ENCODE measurements at regions not wholly inside any gene's neighbourhood (a gene's known extent, or its start where the extent isn't known, plus 50 kb on each side); places are given as distances from the start of the nearest gene placed in this dataset.
"Not testable (repeated sequence)": the region's sequence is repeated elsewhere in the genome, so short reads cannot be mapped to it uniquely, and the experiment has no call there.

DNA sequence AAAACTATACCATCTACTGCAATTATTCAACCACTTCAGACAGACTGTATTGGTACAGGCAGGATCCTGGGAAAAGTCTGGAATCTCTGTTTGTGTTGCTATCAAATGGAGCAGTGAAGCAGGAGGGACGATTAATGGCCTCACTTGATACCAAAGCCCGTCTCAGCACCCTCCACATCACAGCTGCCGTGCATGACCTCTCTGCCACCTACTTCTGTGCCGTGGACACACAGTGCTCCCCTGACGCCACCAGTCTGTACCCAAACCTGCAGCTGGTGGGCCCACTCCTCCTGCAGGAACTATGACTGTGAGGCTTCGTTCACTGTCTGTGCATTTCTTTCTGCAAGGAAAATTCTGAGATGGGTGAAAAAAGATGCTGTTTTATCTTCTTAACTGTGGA lies 284.7 kb downstream of the DAD1 start:
- DNase-seq (ENCODE audit: low read depth, low spot score), result no peak

DNA sequence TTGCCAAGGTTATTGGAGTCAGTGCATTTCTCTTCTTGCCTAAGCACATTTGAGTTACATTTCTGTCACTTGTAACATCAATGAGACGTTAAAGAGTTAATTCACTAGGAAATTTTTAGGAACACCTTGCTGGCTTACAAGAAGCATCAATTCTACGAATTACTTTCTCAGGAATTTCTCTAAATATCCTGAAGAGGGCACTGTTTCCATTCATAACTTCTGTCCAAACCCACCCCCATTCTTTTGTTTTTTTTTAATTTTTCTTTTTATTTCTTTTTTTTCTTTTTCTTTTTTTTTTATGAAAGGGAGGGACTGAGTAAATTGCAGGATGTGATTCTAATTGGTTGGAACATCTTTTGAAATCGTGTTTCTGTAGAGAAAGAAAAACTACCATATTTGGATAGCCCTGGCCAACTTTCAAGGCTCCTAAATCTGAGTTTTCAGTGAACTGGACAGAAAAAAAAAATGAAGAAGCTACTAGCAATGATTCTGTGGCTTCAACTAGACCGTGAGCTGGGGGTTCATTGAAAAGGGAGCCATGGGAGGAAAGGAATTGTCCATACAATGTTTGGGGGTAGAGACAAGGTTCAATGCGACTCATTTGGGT lies 285.3 kb downstream of the DAD1 start:
- peak; percentile 19 for DNase-seq (ENCODE audit: low read depth, low spot score)

DNA sequence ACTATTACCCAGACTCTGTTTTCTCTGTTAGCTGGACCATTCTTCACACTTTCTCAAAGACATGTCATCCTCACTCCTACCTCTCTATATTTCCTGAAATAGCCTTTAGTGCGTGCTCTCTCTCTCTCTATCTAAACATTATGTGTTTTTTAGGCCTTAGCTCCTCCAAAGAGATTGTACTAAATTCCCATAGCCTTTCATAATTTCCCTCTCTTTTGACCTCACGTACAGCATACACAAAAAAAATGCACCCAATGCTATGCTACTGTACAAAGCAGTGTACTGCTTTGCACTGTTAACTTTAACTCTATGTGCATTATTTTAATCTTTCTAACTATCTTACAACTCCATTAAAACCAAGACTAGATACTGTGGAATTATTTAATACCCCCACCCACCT lies 288.4 kb downstream of the DAD1 start:
- DNase-seq (ENCODE audit: low read depth, low spot score), result no peak

DNA sequence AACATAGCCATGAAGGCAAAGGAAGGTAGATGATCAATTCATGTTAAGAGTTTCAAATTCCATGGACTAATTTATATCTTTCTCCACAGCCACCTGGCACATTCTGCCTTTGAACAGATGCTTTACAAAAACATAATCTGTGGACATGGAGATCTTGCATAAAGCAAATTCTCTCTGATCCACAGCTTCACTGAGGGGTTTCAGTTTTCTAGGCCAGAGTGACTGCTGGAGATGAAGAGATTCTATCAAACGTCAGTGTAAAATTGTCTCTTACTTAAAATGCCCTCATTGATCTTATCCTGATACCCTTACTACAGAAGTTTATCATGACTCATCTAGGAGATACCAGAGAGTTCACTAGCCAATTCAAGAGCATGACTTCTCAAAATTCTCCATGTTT lies 291.6 kb downstream of the DAD1 start:
- DNase-seq (ENCODE audit: low read depth, low spot score), result no peak

DNA sequence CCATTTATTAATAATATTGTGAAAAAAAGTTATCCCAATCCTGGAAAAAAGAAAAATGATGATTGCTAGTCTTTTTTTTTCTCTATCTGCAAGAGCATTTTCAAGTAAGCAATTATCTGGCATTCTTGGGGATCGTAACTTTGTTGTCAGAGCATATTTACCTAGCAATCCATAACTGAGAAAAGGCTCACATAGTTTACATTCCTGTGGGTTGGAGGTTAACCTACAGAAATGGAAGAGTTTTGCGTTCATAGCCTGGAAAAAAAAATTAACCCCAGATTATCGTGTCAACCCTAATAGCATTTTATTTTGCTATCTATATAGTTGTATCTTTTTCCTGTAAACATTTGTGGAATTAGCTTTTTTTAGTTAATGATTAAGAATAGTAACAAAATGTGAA lies 292.3 kb downstream of the DAD1 start:
- peak; percentile 53 for DNase-seq (ENCODE audit: low read depth, low spot score)

DNA sequence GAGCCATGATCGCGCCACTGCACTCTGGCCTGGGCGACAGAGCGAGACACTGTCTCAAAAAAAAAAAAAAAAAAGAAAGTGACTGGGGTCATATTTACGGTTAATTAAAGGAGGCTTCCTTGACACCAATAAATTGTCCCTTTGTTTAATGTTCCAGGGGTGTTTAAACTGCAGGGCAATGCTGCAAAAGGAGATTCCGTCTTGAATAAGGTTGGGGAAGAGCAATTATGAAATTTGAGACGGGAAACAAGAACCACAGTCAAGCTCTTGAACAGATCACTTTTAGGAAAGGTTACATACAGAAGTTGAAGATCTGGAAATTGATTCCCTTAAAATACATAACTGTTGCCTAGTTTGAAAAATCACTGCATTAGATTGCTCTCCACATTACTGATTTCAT lies 292.9 kb downstream of the DAD1 start:
- no peak for DNase-seq (ENCODE audit: low read depth, low spot score)

DNA sequence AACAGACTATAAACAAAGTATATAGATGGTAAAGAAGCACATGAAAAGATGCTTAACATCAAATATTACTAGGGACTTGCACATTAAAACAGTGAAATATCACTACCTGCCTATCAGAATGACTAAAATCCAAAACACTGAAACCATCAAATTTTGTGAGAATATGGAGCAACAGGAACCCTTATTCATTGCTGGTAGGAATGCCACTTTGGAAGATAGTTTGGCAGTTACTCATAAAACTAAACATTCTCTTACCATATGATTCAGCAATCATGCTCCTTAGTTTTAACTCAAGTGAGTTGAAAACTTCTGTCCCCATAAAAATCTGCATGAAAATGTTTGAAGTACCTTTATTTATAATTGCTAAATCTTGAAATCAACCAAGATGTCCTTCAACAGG lies 297.6 kb downstream of the DAD1 start:
- no peak for DNase-seq (ENCODE audit: low read depth, low spot score)

DNA sequence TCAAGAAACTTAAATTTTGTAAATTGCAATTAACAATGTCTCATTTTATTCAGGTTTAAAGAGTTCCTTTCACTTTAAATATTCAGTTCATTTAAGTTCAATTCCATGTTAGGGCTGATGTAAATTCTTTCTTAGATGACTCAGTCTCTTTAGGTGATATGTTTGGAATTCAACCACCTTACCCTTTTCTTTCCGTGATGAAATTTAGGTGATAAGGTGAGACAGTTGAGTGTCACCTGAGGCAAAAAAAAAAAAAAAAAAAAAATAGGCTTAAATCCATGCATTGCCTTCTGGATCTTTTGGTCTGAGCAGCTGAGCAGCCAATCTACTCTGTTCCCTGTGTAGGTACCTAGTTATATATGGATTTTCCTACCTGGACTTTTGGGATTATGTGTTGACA lies 299.5 kb downstream of the DAD1 start:
- DNase-seq (ENCODE audit: low read depth, low spot score), result no peak

DNA sequence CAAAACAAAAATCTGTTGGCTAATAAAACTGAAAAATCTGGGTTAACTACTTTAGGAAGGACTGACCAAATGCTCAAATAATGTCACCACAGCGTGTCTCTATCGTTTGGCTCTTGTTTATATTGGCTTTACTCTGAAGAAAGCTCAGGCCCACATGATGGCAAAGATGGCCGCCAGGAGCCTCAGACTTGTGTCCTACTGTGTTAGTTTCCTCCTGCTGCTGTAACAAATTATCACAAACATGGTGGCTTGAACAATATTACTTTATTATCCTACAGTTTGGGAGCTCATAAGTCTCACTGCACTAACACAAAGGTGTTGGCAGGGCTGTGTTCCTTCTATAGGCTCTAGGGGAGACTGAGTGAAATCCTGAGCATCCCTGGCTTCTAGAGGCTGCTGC lies 303.0 kb downstream of the DAD1 start:
- DNase-seq (ENCODE audit: low read depth, low spot score), result no peak

DNA sequence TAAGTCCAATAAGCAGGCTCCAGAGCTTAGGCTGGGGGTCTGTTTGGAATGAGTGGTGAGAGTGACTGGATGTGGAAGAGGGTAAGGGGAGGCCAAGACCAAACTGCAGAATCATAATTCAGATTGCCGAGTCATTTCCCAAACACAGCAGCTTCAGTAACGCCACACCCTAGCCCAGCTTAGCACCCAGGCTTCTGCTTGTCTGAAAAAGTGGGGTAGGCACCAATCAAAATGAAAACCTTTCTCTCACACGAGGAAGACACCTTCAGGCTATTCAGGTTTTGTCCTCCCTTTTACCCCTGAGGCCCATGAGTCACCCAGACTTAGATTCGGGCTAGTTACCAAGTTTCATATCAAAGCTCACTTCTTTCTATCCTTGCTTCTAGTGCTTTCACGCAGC lies 306.1 kb downstream of the DAD1 start:
- DNase-seq (ENCODE audit: low read depth, low spot score), result no peak

DNA sequence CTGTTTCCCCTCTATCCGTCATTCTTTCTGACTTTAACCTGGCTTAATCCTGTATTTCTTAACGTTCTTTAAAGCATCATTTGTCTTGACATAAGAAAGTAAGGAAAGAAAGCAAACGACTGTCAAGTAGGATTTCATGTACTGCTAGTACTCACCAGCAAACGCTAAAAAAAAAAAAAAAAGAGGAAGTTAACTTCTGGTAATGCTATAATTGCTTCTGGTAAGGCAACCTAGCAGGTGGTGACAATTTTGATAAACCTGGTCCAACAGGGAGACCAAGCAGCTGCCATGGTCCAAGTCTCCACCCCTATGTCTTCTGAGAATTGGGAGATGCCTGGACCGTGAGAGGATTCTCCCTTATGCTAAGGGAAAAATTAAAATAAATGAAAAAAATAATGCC lies 306.6 kb downstream of the DAD1 start:
- no peak for DNase-seq (ENCODE audit: low read depth, low spot score)

DNA sequence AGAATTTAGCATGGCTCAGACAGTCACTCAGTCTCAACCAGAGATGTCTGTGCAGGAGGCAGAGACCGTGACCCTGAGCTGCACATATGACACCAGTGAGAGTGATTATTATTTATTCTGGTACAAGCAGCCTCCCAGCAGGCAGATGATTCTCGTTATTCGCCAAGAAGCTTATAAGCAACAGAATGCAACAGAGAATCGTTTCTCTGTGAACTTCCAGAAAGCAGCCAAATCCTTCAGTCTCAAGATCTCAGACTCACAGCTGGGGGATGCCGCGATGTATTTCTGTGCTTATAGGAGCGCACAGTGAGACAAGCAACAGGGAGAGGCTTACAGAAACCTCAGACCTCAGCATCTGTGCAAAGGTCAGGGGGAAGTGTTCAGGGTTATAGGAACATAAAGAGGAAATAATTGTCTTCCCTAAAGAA lies 307.6 kb downstream of the DAD1 start:
- DNase-seq (ENCODE audit: low read depth, low spot score), result not testable (repeated sequence)

DNA sequence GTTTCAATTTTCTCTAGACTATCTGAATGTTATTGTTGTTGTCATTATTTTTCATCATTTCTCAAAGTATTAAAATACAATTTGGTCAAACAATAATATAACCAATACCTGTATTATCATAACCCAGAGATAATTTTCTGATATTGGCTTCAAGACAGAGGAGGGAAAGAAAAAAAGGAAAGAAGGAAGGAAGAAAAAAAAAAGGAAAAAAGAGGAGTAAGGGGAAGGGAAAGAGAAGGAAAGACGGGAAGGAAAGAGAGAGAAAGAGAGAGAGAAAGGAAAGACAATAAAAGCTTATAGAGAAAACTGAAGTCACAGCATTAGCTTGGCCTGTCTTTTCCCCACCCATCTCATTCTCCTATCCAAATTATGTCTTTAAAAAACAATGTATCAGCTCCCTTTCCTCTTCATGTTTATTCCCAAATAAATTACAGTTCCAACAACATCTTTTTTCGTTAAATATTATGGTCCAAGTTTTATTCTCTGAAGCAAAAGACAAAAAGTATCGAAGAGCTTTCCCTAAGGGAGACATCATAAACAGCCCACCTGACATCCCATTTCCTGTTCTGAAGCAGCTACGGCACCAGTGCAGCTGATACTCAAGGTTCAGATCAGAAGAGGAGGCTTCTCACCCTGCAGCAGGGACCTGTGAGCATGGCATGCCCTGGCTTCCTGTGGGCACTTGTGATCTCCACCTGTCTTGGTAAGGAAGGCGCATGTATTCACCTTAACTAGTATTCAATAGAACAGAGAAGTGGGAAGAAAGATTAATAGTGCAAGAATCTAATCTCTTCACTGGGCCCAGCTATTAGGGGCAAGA lies 308.3 kb downstream of the DAD1 start:
- DNase-seq (ENCODE audit: low read depth, low spot score), result no peak

DNA sequence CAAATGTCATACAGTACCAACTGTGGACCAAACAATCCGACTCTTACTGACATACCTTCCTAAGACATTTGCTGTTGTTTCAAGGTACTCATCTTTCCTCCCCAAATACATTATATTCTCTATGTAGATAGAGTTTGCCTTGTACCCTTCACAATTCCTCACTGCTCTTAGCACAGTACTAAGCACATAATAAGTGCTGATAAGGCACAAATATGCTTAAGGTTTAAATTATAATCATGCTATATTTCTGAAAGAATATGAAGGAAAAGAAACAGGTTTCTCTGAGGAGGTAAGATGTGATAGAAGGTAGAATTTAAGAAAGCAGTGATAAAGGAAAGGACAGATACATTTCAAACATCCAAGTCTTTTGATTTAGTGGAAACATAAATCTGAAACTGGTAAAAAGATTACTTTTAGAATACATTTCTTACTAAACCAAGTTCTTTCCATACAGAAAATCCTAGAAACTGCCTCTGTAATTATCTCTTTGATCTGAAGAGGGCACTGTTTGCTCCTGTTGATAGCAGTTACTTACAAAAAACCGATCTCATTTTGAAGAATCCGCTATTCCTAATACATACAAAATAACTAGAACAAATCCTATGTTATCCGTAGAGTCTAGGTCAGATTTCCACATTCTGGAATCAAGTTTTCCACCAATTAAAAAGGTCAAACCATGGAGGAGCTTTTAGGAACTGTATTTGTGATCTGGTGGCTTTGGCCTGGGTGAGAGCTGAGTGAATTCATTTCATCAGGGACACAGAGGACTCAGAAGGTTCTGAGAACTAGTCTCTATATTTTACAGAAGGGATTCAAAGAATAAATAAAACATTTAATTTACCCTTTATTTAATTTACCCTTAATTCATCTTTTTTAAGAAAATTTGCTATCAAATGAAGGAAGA lies 311.9 kb downstream of the DAD1 start:
- DNase-seq (ENCODE audit: low read depth, low spot score), result peak; percentile 31

DNA sequence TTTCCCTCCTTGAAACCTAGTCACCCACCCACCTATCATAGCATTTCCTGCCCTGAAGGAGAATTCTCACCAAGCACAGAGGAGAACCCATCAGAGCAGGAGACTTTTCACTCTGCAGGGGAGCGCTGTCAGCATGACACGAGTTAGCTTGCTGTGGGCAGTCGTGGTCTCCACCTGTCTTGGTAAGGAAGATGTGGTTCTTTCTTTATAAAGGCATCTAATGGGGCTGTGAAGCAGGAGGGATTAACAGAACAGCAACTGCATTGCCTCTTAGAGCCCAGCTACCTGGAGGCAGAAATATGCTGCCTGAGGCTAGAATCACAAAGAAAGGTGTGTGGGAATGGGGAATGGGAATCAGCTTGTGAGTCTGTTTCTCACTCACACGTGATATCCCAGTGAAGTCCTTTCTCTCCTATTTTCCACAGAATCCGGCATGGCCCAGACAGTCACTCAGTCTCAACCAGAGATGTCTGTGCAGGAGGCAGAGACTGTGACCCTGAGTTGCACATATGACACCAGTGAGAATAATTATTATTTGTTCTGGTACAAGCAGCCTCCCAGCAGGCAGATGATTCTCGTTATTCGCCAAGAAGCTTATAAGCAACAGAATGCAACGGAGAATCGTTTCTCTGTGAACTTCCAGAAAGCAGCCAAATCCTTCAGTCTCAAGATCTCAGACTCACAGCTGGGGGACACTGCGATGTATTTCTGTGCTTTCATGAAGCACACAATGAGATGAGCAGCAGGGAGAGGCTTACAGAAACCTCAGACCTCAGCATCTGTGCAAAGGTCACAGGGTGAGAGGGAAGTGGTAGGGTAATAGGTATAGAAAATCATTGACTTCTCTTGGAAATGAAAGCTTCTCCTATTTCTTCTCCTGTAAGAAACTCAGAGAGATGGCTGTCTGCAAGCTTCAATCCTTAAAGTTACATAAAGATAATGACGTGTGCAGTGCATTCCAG lies 316.9 kb downstream of the DAD1 start:
- no peak for DNase-seq (ENCODE audit: low read depth, low spot score)

DNA sequence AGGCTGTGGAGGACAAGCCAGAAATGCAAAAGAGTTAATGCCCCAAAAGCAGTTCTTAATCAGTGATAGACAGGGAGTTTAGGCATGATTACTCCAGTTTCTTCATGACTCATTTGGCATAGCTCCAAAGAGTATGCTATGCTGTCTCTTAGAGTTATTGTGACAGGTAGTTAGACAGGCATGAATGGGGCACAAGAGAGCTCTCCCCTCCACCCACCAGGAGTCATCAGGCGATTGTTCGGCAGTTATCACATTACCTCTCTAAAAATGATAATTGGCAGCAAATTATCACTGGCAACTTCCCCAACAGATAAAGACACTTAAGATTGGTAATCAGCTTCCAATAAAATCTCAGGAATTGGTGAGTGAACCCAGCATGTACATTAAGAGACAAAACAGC lies 320.1 kb downstream of the DAD1 start:
- peak; percentile 16 for DNase-seq (ENCODE audit: low read depth, low spot score)

DNA sequence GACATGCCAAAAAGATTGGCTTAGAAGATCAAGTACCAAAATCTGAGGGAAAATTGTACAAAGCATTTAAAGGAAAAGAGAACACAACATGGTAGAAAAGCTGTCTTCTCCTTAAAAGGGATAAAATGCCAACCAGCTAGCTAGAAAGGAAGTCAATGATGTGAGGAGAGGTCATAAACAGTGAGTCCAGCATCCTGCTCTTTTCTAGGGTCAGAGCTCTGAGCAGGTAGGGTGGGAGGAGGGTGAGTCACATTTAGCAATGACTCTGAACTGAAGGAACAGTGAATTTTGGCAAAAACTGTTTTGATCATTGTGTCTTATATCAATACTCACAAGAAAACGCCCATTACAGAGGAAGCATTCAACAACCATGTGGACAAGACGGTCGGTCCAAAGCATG lies 322.3 kb downstream of the DAD1 start:
- DNase-seq (ENCODE audit: low read depth, low spot score), result no peak

DNA sequence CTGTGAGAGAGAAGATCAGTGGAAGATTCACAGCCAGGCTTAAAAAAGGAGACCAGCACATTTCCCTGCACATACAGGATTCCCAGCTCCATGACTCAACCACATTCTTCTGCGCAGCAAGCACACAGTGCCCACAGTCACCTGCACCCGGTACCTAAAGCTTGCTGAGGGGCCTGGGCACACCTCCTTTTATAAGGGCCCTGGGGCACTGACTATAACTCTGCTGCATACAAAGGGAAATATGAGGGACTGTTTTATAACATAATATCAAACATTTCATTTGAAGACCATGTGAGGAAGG lies 322.9 kb downstream of the DAD1 start:
- DNase-seq (ENCODE audit: low read depth, low spot score), result no peak

DNA sequence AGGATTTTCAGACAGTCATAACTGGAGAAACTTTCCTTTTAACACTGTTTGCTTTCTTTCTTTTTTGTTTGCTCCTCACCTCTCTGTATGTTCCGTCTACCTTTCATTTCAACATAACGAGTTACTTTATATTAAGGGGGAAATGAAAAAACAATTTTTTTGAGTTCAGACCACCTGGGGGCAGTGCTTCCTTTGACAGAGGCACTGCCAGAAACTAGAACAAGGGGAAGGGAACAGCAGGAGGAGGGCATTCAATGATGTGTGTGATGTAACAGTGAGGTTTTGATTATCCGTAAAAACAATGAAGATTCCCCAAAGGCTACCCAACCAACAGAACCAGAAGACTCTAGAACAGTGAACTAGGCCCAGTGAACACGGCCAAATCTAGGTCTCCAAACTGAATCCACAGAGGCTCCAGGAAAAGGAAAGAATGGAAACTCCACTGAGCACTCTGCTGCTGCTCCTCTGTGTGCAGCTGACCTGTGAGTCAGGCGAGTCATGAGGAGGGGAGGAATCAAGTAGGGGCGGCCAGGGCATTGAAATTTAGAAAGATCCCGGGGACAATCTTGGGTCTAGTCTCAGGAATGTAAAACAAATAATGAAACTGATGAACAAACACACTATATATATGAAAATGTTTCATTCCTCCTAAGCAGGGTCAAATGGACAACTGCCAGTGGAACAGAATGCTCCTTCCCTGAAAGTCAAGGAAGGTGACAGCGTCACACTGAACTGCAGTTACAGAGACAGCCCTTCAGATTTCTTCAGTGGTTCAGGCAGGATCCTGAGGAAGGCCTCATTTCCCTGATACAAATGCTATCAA lies 323.5 kb downstream of the DAD1 start:
- no peak for DNase-seq (ENCODE audit: low read depth, low spot score)

DNA sequence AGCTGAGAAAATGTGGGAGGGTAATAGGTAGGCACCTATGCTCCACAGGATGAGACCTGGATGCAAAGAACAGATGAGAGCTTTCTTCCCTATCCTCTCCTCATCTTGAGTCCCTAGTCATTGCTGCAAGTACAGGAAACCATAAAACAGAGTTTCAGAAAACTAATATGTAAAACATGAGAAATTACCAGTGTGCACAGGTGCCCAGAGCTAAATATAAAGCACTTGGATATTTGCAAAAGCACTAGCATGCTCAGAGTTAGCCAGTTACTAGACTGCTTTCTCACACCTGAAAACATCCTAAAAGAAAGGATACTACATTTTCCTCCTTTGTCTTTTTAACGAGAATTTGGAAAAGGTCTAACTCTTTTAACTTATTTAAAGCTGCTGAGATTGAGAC lies 324.3 kb downstream of the DAD1 start:
- no peak for DNase-seq (ENCODE audit: low read depth, low spot score)

DNA sequence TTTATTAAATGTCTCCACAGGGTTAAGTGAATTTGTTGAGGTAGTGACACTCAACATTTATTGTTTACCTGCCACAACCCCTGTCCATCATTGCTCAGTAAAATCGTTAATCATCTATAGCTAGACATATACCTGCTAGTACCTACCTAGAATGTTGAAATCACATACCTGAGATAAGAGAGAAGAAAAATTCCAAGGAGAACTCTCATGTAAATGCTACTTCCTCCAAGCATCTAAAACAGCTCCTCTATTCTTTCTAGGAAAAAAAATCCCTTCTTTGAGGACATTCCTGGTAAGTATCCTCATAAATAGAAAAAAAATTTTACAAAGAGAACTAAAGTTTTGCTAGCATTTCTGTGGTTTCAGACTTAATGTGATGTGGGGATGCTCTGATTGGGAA lies 325.1 kb downstream of the DAD1 start:
- DNase-seq (ENCODE audit: low read depth, low spot score), result no peak
